Activated CD4-positive, CD25-positive, alpha-beta regulatory T cell treated with anti-CD3 and anti-CD28 coated beads, Interleukin-2, amount 50 U/mL, for 72 hours (primary cell): ENCODE measurements at regions not wholly inside any gene's neighbourhood (a gene's known extent, or its start where the extent isn't known, plus 50 kb on each side); places are given as distances from the start of the nearest gene placed in this dataset.
"Not testable (repeated sequence)": the region's sequence is repeated elsewhere in the genome, so short reads cannot be mapped to it uniquely, and the experiment has no call there.

ENCODE experiments used
- DNase-seq: peaks from one replicate; pipeline ENCODE4 v3.0.0; 2021

GRCh38 chr1:243074224-243074623 is 180.9 kb downstream of the CEP170 start:
- DNase-seq = not testable (repeated sequence)

GRCh38 chr1:243067056-243067455 is 188.0 kb downstream of the CEP170 start:
- not testable (repeated sequence) for DNase-seq

- not testable (repeated sequence) for DNase-seq
Measured at GRCh38 chr1:243061965-243062364, 193.1 kb downstream of the CEP170 start.

GRCh38 chr1:243055510-243055909 is 199.6 kb downstream of the CEP170 start:
- not testable (repeated sequence) for DNase-seq

GRCh38 chr1:243055091-243055490 is 200.0 kb downstream of the CEP170 start:
- not testable (repeated sequence) for DNase-seq

GRCh38 chr1:243054681-243055080 is 200.4 kb downstream of the CEP170 start:
- not testable (repeated sequence) for DNase-seq

- DNase-seq = not testable (repeated sequence)
Measured at GRCh38 chr1:243053048-243053447, 202.0 kb downstream of the CEP170 start.

GRCh38 chr1:243050613-243051012 is 204.5 kb downstream of the CEP170 start:
- not testable (repeated sequence) for DNase-seq

- DNase-seq = not testable (repeated sequence)
Measured at GRCh38 chr1:243049716-243050115, 205.4 kb downstream of the CEP170 start.

- DNase-seq = not testable (repeated sequence)
Measured at GRCh38 chr1:243021365-243021764, 233.7 kb downstream of the CEP170 start.

GRCh38 chr1:243019030-243019635 is 235.9 kb downstream of the CEP170 start:
- peak; percentile 30 for DNase-seq

- not testable (repeated sequence) for DNase-seq
Measured at GRCh38 chr1:243010719-243011118, 244.4 kb downstream of the CEP170 start.

- DNase-seq = not testable (repeated sequence)
Measured at GRCh38 chr1:243001003-243001402, 254.1 kb downstream of the CEP170 start.

GRCh38 chr1:242992776-242993175 is 262.3 kb downstream of the CEP170 start:
- not testable (repeated sequence) for DNase-seq

GRCh38 chr1:242985096-242985495 is 270.0 kb downstream of the CEP170 start:
- DNase-seq = not testable (repeated sequence)

- DNase-seq = not testable (repeated sequence)
Measured at GRCh38 chr1:242973341-242973740, 281.7 kb downstream of the CEP170 start.

- no peak for DNase-seq
Measured at GRCh38 chr1:242966892-242967291, 288.2 kb downstream of the CEP170 start.

- DNase-seq = not testable (repeated sequence)
Measured at GRCh38 chr1:242959397-242959796, 295.7 kb downstream of the CEP170 start.

GRCh38 chr1:242954945-242955344 is 300.1 kb downstream of the CEP170 start:
- not testable (repeated sequence) for DNase-seq

- no peak for DNase-seq
Measured at GRCh38 chr1:242946206-242946605, 308.9 kb downstream of the CEP170 start.

GRCh38 chr1:242936725-242937124 is 318.4 kb downstream of the CEP170 start:
- not testable (repeated sequence) for DNase-seq

GRCh38 chr1:242924717-242925116 is 330.4 kb downstream of the CEP170 start:
- not testable (repeated sequence) for DNase-seq

- DNase-seq = not testable (repeated sequence)
Measured at GRCh38 chr1:242923603-242924002, 331.5 kb downstream of the CEP170 start.

- DNase-seq = not testable (repeated sequence)
Measured at GRCh38 chr1:242914729-242915128, 340.4 kb downstream of the CEP170 start.

GRCh38 chr1:242912855-242913254 is 342.2 kb downstream of the CEP170 start:
- DNase-seq = not testable (repeated sequence)
